ENCODE measurements at regions not wholly inside any gene's neighbourhood (a gene's known extent, or its start where the extent isn't known, plus 50 kb on each side); places are given as distances from the start of the nearest gene placed in this dataset.
"Not testable (repeated sequence)": the region's sequence is repeated elsewhere in the genome, so short reads cannot be mapped to it uniquely, and the experiment has no call there.

- Histone ChIP-seq H3K9ac (ENCODE audit: low read length) (no peak overlapping the region), H3K4me3 (ENCODE audit: low read length) (no peak overlapping the region), H3K9me3 (ENCODE audit: control insufficient read depth, low read depth, low read length) (no peaks in the 10 kb centered on the region), H3K27me3 (ENCODE audit: control insufficient read depth, insufficient read depth, low read length) (no peaks in the 10 kb centered on the region), H3K36me3 (ENCODE audit: control insufficient read depth, low read depth, low read length) (no peaks in the 10 kb centered on the region), H3K27ac (ENCODE audit: low read length) (no peak overlapping the region), H3K4me1 (ENCODE audit: control insufficient read depth, low read depth, low read length) (no peaks in the 10 kb centered on the region)
Observed at GRCh38 chr3:30527186-30527585, 79.2 kb upstream of the TGFBR2 start.

- no peak overlapping the region for H3K9ac ChIP-seq (ENCODE audit: low read length)
- no peaks in the 10 kb centered on the region for H3K36me3 ChIP-seq (ENCODE audit: control insufficient read depth, low read depth, low read length)
- H3K4me3 ChIP-seq (ENCODE audit: low read length): no peak overlapping the region
- H3K27ac ChIP-seq (ENCODE audit: low read length): no peak overlapping the region
- H3K4me1 ChIP-seq (ENCODE audit: control insufficient read depth, low read depth, low read length): no peaks in the 10 kb centered on the region
- H3K27me3 ChIP-seq (ENCODE audit: control insufficient read depth, insufficient read depth, low read length): no peaks in the 10 kb centered on the region
- no peaks in the 10 kb centered on the region for H3K9me3 ChIP-seq (ENCODE audit: control insufficient read depth, low read depth, low read length)
Observed at GRCh38 chr3:30527720-30528119, 78.7 kb upstream of the TGFBR2 start.

- Histone ChIP-seq H3K9me3 (ENCODE audit: control insufficient read depth, low read depth, low read length) (no peaks in the 10 kb centered on the region), H3K27me3 (ENCODE audit: control insufficient read depth, insufficient read depth, low read length) (no peaks in the 10 kb centered on the region), H3K4me3 (ENCODE audit: low read length) (no peak overlapping the region), H3K9ac (ENCODE audit: low read length) (no peak overlapping the region), H3K27ac (ENCODE audit: low read length) (no peak overlapping the region), H3K4me1 (ENCODE audit: control insufficient read depth, low read depth, low read length) (no peaks in the 10 kb centered on the region), H3K36me3 (ENCODE audit: control insufficient read depth, low read depth, low read length) (no peaks in the 10 kb centered on the region)
Observed at GRCh38 chr3:30530084-30530483, 76.3 kb upstream of the TGFBR2 start.

GRCh38 chr3:30531017-30531570 lies 75.3 kb upstream of the TGFBR2 start:
- Histone ChIP-seq H3K36me3 (ENCODE audit: control insufficient read depth, low read depth, low read length) (no peaks in the 10 kb centered on the region), H3K9me3 (ENCODE audit: control insufficient read depth, low read depth, low read length) (no peaks in the 10 kb centered on the region), H3K27me3 (ENCODE audit: control insufficient read depth, insufficient read depth, low read length) (no peaks in the 10 kb centered on the region), H3K9ac (ENCODE audit: low read length) (no peak overlapping the region), H3K4me1 (ENCODE audit: control insufficient read depth, low read depth, low read length) (no peaks in the 10 kb centered on the region), H3K27ac (ENCODE audit: low read length) (no peak overlapping the region), H3K4me3 (ENCODE audit: low read length) (no peak overlapping the region)

GRCh38 chr3:30535525-30535924 lies 70.9 kb upstream of the TGFBR2 start:
- Histone ChIP-seq H3K4me3 (ENCODE audit: low read length) (no peak overlapping the region), H3K27ac (ENCODE audit: low read length) (no peak overlapping the region), H3K9me3 (ENCODE audit: control insufficient read depth, low read depth, low read length) (no peaks in the 10 kb centered on the region), H3K9ac (ENCODE audit: low read length) (no peak overlapping the region), H3K27me3 (ENCODE audit: control insufficient read depth, insufficient read depth, low read length) (no peaks in the 10 kb centered on the region), H3K36me3 (ENCODE audit: control insufficient read depth, low read depth, low read length) (no peaks in the 10 kb centered on the region), H3K4me1 (ENCODE audit: control insufficient read depth, low read depth, low read length) (no peaks in the 10 kb centered on the region)

GRCh38 chr3:30538791-30539190 lies 67.6 kb upstream of the TGFBR2 start:
- no peak overlapping the region for H3K4me3 ChIP-seq (ENCODE audit: low read length)

GRCh38 chr3:30539206-30539605 lies 67.2 kb upstream of the TGFBR2 start:
- H3K9ac ChIP-seq (ENCODE audit: low read length): no peak overlapping the region
- H3K27me3 ChIP-seq (ENCODE audit: control insufficient read depth, insufficient read depth, low read length): no peaks in the 10 kb centered on the region
- no peaks in the 10 kb centered on the region for H3K9me3 ChIP-seq (ENCODE audit: control insufficient read depth, low read depth, low read length)
- H3K36me3 ChIP-seq (ENCODE audit: control insufficient read depth, low read depth, low read length): no peaks in the 10 kb centered on the region
- no peak overlapping the region for H3K4me3 ChIP-seq (ENCODE audit: low read length)
- H3K27ac ChIP-seq (ENCODE audit: low read length): no peak overlapping the region
- H3K4me1 ChIP-seq (ENCODE audit: control insufficient read depth, low read depth, low read length): no peaks in the 10 kb centered on the region

More at GRCh38 chr3:30538791-30539190, 67.6 kb upstream of the TGFBR2 start:
- H3K9ac ChIP-seq (ENCODE audit: low read length): no peak overlapping the region
- no peaks in the 10 kb centered on the region for H3K36me3 ChIP-seq (ENCODE audit: control insufficient read depth, low read depth, low read length)
- no peaks in the 10 kb centered on the region for H3K9me3 ChIP-seq (ENCODE audit: control insufficient read depth, low read depth, low read length)
- no peaks in the 10 kb centered on the region for H3K4me1 ChIP-seq (ENCODE audit: control insufficient read depth, low read depth, low read length)
- no peak overlapping the region for H3K27ac ChIP-seq (ENCODE audit: low read length)
- H3K27me3 ChIP-seq (ENCODE audit: control insufficient read depth, insufficient read depth, low read length): no peaks in the 10 kb centered on the region

GRCh38 chr3:30539772-30540171 lies 66.6 kb upstream of the TGFBR2 start:
- H3K4me3 ChIP-seq (ENCODE audit: low read length): no peak overlapping the region
- no peaks in the 10 kb centered on the region for H3K27me3 ChIP-seq (ENCODE audit: control insufficient read depth, insufficient read depth, low read length)
- no peak overlapping the region for H3K27ac ChIP-seq (ENCODE audit: low read length)
- no peaks in the 10 kb centered on the region for H3K9me3 ChIP-seq (ENCODE audit: control insufficient read depth, low read depth, low read length)
- H3K36me3 ChIP-seq (ENCODE audit: control insufficient read depth, low read depth, low read length): no peaks in the 10 kb centered on the region
- H3K9ac ChIP-seq (ENCODE audit: low read length): no peak overlapping the region
- no peaks in the 10 kb centered on the region for H3K4me1 ChIP-seq (ENCODE audit: control insufficient read depth, low read depth, low read length)

GRCh38 chr3:30541156-30541555 lies 65.2 kb upstream of the TGFBR2 start:
- H3K4me1 ChIP-seq (ENCODE audit: control insufficient read depth, low read depth, low read length); H3K27ac ChIP-seq (ENCODE audit: low read length); H3K4me3 ChIP-seq (ENCODE audit: low read length); H3K9ac ChIP-seq (ENCODE audit: low read length); H3K36me3 ChIP-seq (ENCODE audit: control insufficient read depth, low read depth, low read length); H3K9me3 ChIP-seq (ENCODE audit: control insufficient read depth, low read depth, low read length); H3K27me3 ChIP-seq (ENCODE audit: control insufficient read depth, insufficient read depth, low read length): not testable (repeated sequence)

- Histone ChIP-seq H3K4me1 (ENCODE audit: control insufficient read depth, low read depth, low read length) (no peaks in the 10 kb centered on the region), H3K27me3 (ENCODE audit: control insufficient read depth, insufficient read depth, low read length) (no peaks in the 10 kb centered on the region), H3K36me3 (ENCODE audit: control insufficient read depth, low read depth, low read length) (no peaks in the 10 kb centered on the region), H3K9ac (ENCODE audit: low read length) (no peak overlapping the region), H3K27ac (ENCODE audit: low read length) (no peak overlapping the region), H3K4me3 (ENCODE audit: low read length) (no peak overlapping the region), H3K9me3 (ENCODE audit: control insufficient read depth, low read depth, low read length) (no peaks in the 10 kb centered on the region)
Observed at GRCh38 chr3:30542897-30543296, 63.5 kb upstream of the TGFBR2 start.

GRCh38 chr3:30544812-30545211 lies 61.6 kb upstream of the TGFBR2 start:
- H3K27ac ChIP-seq (ENCODE audit: low read length): no peak overlapping the region
- H3K27me3 ChIP-seq (ENCODE audit: control insufficient read depth, insufficient read depth, low read length): no peaks in the 10 kb centered on the region
- no peak overlapping the region for H3K9ac ChIP-seq (ENCODE audit: low read length)
- peaks cover 10% of the 10 kb centered on the region for H3K4me1 ChIP-seq (ENCODE audit: control insufficient read depth, low read depth, low read length)
- H3K9me3 ChIP-seq (ENCODE audit: control insufficient read depth, low read depth, low read length): no peaks in the 10 kb centered on the region
- H3K4me3 ChIP-seq (ENCODE audit: low read length): no peak overlapping the region
- H3K36me3 ChIP-seq (ENCODE audit: control insufficient read depth, low read depth, low read length): no peaks in the 10 kb centered on the region

- Histone ChIP-seq H3K36me3 (ENCODE audit: control insufficient read depth, low read depth, low read length) (no peaks in the 10 kb centered on the region), H3K4me1 (ENCODE audit: control insufficient read depth, low read depth, low read length) (peaks cover 28% of the 10 kb centered on the region), H3K27ac (ENCODE audit: low read length) (no peak overlapping the region), H3K4me3 (ENCODE audit: low read length) (no peak overlapping the region), H3K27me3 (ENCODE audit: control insufficient read depth, insufficient read depth, low read length) (no peaks in the 10 kb centered on the region), H3K9me3 (ENCODE audit: control insufficient read depth, low read depth, low read length) (no peaks in the 10 kb centered on the region), H3K9ac (ENCODE audit: low read length) (no peak overlapping the region)
Observed at GRCh38 chr3:30546934-30547333, 59.5 kb upstream of the TGFBR2 start.

All from iPS-18a (cell line).